ENCODE measurements at regions not wholly inside any gene's neighbourhood (a gene's known extent, or its start where the extent isn't known, plus 50 kb on each side); places are given as distances from the start of the nearest gene placed in this dataset.
"Not testable (repeated sequence)": the region's sequence is repeated elsewhere in the genome, so short reads cannot be mapped to it uniquely, and the experiment has no call there.

DNA sequence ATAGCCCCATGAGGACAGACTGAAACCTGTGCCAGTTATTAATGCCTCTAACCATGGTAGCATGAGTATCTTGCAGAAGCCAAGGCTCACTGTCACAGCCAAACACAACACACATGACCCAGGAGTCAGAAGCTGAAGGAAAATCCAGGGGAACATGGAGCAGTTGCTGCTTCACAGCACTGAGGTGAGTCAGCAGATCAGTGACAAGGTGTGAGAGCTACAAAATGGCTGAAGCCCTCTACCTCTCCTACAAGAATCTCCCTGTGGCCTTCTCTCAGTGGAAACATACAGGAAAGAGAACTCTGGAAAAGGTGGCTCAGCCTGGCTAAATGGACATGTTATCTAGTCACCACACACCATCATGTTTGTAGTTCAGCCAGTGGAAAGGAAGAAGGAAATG is 93.5 kb downstream of the NAB1 start:
- DNase-seq = no peak

DNA sequence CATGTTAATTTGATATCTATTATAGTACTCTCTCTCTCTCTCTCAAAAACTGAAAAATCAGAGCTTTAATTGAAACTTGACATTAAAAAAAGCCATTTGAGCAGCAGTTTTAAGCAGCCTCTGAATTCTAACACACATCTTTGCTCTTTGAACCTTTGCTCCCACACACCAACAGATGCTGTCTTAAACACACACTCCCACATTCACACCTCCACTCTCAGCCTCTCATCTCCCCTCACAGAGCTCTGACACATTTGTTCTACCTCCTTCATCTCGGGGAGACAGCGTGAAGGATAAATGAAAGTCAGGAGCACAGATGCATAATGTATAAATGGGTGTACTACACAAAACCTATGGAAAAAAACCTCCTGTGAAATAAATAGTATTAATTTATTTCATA is 95.2 kb downstream of the NAB1 start:
- DNase-seq = peak in 11 of 56 donors; percentile 2 to 50 (median 29)

DNA sequence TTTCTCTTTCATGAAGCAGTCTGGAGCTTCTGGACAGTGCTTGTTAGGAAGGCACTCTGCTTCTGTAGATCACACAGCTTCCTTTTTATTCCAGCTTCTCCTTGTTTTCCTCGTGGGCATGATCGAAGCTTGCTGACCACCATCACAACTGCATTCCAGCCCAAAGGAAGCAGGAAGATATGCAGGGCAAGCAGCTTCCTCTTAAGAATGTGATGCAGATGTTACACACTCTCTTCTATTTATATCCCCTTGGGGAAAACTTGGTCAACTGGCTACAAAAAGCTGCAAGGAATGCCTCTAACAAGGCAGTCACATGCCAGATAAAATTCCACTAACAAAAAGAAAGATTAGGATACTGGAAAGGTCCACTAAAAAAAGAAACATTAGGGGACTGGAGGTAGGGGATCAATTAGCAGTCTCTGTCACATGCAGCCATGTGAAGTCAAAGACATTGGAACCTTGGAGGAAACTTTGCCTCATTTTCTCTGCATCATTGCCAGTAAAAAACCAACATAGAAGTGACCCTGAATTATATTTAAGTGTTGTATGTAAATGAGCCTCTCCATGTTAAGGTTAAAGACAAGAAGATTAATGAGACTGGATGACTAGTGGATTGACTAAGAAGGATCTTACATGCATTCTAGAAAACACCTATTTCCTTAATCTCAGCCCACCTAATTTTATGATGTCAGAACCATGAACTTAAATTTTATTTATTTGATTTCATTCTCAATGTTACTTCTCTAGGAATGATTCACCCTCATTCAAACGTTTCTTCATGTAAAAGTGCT is 98.3 kb downstream of the NAB1 start:
- no peak for DNase-seq

DNA sequence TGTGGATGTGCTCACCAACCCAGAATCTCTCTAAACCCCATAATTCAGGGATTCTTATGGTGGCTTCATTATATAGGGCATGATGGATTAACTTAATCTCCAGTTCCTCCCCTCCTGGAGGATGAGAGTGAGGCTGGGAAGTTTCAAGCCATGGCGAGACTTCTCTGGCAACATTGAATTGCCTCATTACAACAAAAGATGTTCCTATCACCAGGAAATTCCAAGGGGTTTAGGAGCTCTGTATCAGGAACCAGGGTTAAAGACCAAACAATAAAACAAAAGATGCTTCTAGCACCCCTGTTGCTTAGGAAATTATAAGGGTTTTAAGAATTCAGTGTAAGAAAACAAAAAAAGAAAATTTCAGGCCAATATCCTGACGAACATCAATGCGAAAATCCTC is 100.1 kb downstream of the NAB1 start:
- no peak for DNase-seq

DNA sequence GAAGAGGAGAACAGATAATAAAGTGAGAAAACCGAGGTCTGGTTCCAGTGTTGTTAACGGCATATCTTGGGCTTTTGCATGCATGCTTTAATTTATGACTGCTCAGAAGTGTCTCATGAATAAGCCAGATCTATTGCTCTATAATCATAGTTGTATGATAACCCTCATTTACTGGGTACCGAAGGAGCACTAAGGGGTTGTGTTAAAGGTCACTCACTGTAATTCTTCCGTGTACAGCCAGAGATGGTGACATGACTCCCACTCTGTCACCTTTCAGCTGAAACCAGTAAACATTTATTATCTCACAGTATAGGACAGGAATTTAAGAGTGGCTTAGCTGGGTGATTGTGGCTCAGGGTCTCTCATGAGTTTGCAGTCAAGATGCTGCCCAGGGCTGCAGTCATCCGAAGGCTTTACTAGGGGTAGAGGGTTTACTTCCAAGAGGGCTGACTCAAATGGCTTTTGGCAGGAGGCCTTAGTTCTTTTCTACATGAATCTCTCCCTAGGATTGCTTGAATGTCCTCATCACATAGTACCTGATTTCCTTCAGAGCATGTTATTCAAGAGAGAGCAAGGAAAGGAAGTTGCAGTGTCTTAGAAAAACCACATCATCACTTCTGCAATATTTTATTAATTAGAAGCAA is 107.0 kb downstream of the NAB1 start:
- no peak for DNase-seq

DNA sequence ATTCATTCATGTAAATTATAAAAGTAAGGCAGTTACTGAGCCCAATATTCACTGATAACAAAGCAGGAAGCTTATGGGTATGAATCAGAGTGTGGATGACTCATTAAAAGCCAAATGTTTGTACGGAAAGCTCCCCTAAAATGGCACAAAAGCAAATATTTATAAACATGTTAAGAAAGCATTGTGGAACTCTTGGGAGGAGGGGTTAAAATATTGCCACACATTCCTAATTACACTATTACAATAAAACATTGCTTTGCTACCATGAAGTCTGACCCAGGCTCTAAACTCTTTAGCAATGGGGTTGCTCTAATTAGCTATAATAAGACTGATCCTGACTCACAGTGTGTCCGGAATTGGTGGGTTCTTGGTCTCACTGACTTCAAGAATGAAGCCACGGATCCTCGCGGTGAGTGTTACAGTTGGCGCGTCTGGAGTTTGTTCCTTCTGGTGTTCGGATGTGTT is 110.9 kb downstream of the NAB1 start:
- no peak for DNase-seq

DNA sequence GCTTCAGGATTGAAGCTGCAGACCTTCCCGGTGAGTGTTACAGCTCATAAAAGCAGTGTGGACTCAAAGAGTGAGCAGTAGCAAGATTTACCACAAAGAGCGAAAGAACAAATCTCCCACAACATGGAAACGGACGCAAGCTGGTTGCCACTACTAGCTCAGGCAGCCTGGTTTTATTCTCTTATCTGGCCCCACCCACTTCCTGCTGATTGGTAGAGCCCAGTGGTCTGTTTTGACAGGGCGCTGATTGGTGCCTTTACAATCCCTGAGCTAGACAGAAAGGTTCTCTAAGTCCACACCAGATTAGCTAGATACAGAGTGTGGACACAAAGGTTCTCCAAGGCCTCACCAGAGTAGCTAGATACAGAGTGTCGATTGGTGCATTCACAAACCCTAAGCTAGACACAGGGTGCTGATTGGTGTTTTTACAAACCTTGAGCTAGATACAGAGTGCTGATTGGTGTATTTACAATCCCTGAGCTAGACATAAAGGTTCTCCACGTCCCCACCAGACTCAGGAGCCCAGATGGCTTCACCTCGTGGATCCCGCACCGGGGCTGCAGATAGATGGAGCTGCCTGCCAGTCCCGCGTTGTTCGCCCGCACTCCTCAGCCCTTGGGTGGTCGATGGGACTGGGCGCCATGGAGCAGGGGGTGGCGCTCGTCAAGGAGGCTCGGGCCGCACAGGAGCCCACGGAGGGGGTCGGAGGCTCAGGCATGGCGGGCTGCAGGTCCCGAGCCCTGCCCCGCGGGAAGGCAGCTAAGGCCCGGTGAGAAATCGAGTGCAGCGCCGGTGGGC is 111.7 kb downstream of the NAB1 start:
- DNase-seq = not testable (repeated sequence)

DNA sequence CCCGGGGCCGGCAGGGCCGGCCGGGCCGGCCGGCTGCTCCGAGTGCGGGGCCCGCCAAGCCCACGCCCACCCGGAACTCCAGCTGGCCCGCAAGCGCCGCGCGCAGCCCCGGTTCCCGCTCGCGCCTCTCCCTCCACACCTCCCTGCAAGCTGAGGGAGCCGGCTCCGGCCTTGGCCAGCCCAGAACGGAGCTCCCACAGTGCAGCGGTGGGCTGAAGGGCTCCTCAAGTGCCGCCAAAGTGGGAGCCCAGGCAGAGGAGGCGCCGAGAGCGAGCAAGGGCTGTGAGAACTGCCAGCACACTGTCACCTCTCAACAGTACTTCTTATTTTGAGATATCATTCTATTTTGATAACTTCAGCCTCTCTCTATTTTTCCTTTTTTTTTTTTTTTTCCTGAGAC is 112.3 kb downstream of the NAB1 start:
- DNase-seq = not testable (repeated sequence)

DNA sequence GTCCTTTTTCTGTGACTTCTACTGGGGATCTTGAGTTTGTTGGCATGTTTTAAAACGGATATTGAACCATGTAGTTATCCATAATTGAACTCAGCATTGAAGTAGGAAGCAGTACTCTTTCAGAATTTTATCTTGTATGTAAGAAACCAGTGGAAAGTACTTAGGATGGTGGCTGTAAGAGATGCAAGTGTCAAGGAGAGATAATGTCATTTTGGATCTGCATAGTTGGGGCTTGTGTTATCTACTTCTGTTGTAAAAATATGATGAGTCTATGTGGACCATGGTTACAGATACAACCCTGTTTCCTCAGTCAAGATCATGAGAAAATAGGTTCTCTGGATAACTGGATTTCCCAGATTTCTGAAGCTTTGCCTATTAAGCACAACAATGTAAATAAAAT is 113.7 kb downstream of the NAB1 start:
- DNase-seq = no peak

DNA sequence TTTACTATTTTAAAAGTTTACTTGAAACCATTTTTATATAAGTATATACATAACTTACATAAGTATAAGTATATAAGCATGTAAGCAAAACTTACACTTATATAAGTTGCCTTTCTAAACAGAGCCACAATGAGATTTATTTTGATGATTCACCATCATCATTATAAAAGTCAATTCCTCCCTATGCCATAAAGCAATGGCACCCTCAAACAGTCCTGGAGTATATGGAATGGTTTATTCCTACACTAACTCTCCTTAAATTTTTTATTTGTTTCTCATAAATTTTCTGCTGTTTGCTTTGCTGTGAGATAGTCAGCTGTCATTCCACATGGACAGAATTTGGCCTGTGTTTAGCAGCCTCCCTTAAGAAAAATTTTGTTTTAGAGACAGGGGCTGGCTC is 114.2 kb downstream of the NAB1 start:
- no peak for DNase-seq

DNA sequence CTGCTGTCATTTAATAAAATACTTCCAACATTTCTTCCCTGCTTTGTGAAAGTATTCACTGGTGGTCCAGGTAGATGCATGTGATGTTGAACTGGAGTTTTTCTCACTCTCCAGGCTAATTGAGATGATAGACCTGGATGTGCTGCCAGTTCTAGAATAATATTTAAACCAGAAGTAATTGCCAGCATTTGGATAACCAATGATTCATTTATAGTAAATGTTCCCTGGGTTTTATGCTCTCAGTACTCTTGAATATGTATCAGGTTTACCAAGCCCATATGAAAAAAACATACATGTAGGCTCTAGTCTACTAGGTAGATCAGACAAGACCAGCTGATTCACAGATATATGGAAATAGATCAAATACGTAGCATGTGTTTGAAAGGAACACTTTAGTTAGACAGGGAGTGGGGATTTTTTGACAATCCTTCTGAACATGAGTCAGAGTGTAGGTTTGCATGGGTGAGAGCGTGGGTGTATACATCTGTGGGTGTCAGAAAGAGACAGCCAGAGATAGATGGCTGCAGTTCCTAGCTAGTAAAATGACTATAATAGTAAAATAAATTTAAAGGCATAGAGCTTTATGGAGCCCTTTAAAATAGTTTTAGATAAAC is 115.1 kb downstream of the NAB1 start:
- DNase-seq = peak in 18 of 56 donors; percentile 4 to 70 (median 34)

DNA sequence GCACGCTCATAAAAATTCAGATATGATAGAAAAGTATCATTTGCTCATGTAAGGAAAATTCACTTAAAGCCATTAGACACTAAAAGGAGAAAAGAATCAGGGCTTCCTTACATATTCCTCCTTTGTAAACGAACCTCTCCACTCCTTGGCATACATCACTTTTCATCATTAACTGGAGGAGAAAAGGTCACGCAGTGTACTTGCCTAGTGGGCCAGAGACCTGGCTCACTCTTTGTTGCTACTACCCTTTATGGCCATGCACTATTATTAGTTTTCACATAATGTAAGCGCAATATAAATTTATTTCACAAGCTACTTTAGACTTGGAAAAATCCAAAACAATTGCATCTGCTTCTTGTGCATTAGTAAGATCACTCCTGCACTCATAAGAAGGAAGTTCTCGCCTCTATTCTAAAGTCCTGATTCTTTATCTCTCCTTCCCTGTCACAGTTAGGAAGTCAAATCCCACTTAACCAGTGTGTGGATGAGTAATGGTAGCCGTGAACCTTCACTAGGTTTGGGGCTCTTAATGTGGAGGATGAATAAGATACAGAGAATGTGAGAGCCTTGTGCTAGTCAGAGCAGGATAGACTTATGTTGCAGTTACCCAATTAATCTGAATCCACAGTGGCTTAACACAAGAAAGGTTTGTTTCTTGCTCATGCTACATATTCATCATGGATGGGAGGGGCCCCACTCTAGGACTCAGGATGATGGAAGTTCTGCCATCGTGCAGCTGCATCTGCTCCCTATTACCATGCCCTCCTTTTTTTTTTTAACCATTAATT is 115.0 kb upstream of the GLS start:
- DNase-seq = no peak

DNA sequence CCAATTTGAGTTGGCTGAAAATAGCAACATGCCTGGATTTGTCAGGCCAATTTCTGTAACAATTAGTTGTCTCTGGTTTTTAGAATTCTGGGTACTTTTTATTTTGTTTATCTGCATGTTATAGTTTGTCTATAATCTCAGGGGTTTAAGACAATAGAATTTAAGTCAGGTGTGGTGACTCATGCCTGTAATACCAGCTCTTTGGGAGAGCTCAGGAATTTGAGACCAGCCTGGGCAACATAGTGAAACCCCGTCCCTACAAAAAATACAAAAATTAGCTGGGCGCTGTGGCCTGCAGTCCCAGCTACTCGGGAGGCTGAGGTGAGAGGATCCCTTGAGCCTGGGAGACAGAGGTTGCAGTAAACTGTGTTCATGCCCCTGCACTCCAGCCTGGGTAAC is 114.4 kb upstream of the GLS start:
- no peak for DNase-seq

DNA sequence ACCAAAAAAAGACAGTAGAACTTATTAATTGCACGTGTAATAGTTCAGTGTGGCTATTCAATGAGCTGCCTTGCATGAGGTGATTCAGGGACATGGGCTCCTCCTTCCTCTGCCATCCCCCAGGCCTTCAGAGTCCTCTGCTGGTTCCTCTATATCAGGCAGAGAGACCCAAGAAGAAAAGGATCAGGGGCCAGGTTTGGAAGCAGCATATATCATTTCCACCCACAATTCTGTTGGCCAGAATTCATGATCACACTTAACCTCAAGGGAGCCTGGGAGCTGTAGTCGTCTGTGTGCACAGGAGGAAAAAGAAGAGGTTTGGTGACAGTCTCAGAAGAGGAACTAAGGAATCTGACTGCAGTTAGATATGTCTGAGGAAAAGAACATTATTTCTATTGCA is 114.0 kb upstream of the GLS start:
- DNase-seq = peak in 1 of 56 donors; percentile 1

DNA sequence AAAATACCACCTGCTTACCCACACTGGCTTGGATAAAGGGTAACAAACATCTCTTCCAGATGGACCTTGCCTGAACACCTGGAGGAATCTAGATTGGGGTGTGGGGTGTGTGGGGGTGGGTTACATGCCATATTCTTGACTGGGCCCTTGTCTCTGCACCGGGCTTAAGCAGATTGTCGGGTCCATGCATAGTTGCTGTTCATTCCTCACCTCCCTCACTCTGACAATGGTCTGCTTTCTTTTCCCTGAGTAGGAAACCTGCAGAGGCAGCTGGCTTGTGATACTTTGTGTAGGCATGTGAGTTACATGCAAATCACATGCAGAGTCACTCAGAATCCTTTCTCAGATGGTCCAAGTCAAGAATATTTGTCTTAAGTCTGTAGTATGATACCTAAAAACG is 112.8 kb upstream of the GLS start:
- no peak for DNase-seq

DNA sequence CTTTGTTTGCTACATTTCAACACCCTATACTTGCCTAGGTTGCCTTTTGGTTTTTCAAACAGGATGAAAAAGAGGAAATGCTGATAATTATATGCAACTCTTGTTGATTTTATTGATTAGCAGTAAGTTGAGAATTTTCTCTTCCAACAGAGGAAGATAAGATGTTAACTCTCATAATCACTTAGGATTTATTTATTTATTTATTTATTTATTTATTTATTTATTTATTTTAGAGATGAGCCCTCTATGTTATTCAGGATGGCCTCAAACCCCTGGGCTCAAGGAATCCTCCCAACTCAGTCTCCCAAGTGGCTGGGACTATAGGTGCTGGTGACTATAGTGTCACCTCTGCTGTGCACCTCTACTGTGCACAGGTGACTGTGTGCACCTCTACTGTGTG is 111.4 kb upstream of the GLS start:
- DNase-seq = no peak

DNA sequence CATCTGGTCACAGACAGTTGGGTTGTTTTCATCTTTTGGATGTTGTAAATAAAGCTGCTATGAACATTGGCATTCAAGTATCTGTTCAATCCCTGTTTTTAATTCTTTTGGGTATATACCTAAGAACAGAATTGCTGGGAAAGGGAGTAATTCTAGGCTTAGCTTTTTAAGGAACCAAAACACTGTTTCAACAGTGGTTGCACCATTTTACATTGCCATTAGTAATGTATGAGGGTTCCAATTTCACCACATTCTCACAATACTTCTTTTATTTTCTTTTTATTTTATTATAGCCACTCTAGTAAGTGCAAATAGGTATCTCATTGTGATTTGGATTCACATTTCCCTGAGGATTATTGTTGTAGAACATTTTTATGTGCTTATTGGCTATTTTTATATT is 108.9 kb upstream of the GLS start:
- no peak for DNase-seq

DNA sequence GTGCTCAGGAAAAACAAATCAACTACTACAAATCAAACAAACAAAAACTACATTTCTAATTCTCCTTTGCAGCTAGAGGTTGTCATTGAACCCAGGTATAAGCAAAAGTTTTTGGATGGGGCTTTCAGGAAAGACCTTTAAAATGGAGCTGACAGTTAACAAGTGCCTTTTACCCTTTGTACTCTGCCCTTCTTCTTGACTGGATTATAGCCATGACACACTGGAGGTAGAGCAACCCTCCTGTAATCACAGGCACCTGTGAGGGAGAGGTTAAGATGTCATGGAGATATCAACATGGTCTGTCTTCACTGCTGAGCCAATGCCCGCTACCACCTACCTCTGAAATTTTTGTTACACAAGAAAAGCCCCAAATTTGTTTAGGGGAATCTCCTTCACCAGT is 100.0 kb upstream of the GLS start:
- no peak for DNase-seq

DNA sequence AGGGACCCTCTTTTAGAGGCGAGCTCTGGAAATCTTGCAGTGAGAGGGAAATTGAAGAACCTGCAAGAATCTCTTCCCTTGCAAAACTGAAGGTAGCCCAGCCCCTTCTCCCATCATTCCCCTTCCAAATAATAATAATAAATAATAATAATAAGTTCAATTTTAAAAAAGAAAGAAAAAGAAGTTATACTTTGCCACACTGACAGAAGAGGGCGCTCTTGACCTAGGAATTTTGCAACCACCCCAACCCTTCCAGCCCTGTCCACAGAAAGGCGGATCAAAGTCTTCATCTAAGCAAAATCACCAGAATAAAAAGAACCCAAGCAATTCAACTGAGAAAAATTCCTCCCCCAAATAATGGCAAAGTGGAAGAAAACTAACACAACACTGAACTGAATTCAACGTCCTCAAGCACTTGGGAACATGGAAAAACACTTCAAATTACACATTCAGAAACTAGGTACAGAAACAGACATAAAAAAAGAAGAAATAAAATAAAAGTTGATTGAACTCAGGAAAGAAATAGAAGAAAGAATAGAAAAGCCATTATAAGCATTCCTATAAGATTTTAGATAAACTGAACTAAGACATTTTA is 98.9 kb upstream of the GLS start:
- peak in 6 of 56 donors; percentile 1 to 28 (median 8) for DNase-seq

DNA sequence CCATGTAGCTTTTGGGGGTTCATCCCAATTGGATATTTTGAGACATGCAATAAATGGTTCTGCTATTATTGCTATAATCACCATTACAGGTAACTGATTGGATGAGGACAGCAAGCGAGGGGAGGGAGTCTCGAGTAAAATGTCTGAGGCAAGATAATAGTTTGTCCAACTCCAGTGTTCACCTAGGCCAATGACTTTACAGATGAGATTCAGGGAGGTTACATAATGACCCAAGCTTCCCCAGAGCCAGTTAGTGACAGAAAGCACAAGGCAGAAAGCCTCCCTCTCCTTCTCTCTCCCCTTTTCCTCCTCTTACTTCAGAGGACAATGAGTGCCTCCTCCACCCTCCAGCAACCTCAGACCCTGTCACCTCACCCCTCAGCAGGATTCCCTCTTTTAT is 98.4 kb upstream of the GLS start:
- DNase-seq = no peak
